DOHH2 (cell line): ENCODE measurements at regions not wholly inside any gene's neighbourhood (a gene's known extent, or its start where the extent isn't known, plus 50 kb on each side); places are given as distances from the start of the nearest gene placed in this dataset.

Experiments used
- H3F3A ChIP-seq: fragments of 200-600 bp; sonication (generic), shearing (Covaris generic); 2 replicates; pipeline ENCODE4 v1.6.0; 2016; ENCODE audit warnings: antibody characterized with exemption, mild to moderate bottlenecking; ENCODE audit not compliant: control insufficient read depth, insufficient read depth
- H3K27ac ChIP-seq: fragments of 200-600 bp; sonication (generic); 2 replicates; pipeline ENCODE4 v1.5.1; 2014; ENCODE audit warnings: low read depth, mild to moderate bottlenecking, low read length, moderate library complexity
- H3K27me3 ChIP-seq: fragments of 200-600 bp; sonication (generic); 2 replicates; pipeline ENCODE4 v1.6.1; 2014; ENCODE audit warnings: mild to moderate bottlenecking, low read length, mixed read lengths; ENCODE audit not compliant: control insufficient read depth
- H3K36me3 ChIP-seq: fragments of 200-600 bp; sonication (generic); 2 replicates; pipeline ENCODE4 v1.6.1; 2014; ENCODE audit warnings: mild to moderate bottlenecking, low read length, moderate library complexity, mixed read lengths; ENCODE audit not compliant: control insufficient read depth
- H3K4me1 ChIP-seq: fragments of 200-600 bp; sonication (generic); 2 replicates; pipeline ENCODE4 v1.6.1; 2014; ENCODE audit warnings: mild to moderate bottlenecking, low read length, mixed read lengths; ENCODE audit not compliant: control insufficient read depth
- H3K4me2 ChIP-seq: fragments of 200-600 bp; sonication (generic); 2 replicates; pipeline ENCODE4 v1.6.0; 2014; ENCODE audit warnings: mild to moderate bottlenecking, low read length, moderate library complexity
- H3K4me3 ChIP-seq: fragments of 200-600 bp; sonication (generic); 2 replicates; pipeline ENCODE4 v1.5.1; 2014; ENCODE audit warnings: mild to moderate bottlenecking, low read length, mixed read lengths
- H3K79me2 ChIP-seq: fragments of 200-600 bp; sonication (generic); 2 replicates; pipeline ENCODE4 v1.6.1; 2014; ENCODE audit warnings: mild to moderate bottlenecking, low read length, mixed read lengths; ENCODE audit not compliant: control insufficient read depth
- H3K9me2 ChIP-seq: fragments of 200-600 bp; sonication (generic); replicated peaks from 2 replicates; pipeline ENCODE4 v1.6.1; 2014; ENCODE audit warnings: mild to moderate bottlenecking, low read length, mixed read lengths; ENCODE audit not compliant: control insufficient read depth
- H3K9me3 ChIP-seq: fragments of 200-600 bp; sonication (generic); 2 replicates; pipeline ENCODE4 v1.6.1; 2014; ENCODE audit warnings: antibody characterized with exemption, low read length, mixed read lengths; ENCODE audit not compliant: control insufficient read depth, insufficient read depth
- H4K20me1 ChIP-seq: fragments of 200-600 bp; sonication (generic); 2 replicates; pipeline ENCODE4 v1.6.0; 2014; ENCODE audit warnings: low read depth, mild to moderate bottlenecking, antibody characterized with exemption, low read length, moderate library complexity; ENCODE audit not compliant: control insufficient read depth, insufficient read depth
- EZH2phosphoT487 ChIP-seq: fragments of 200-600 bp; sonication (generic); IDR thresholded peaks from 2 replicates; pipeline ENCODE4 v1.6.1; 2017; ENCODE audit warnings: borderline replicate concordance, mild to moderate bottlenecking, antibody characterized with exemption, low read length, moderate library complexity, mixed read lengths
- TF ChIP-seq, protein P1 (sequence below): fragments of 200-600 bp; sonication (generic); IDR thresholded peaks from one replicate; pipeline ENCODE4 v1.5.1; 2014; ENCODE audit warnings: antibody characterized with exemption, mild to moderate bottlenecking, low read depth, low read length; ENCODE audit not compliant: poor library complexity, severe bottlenecking

DNA sequence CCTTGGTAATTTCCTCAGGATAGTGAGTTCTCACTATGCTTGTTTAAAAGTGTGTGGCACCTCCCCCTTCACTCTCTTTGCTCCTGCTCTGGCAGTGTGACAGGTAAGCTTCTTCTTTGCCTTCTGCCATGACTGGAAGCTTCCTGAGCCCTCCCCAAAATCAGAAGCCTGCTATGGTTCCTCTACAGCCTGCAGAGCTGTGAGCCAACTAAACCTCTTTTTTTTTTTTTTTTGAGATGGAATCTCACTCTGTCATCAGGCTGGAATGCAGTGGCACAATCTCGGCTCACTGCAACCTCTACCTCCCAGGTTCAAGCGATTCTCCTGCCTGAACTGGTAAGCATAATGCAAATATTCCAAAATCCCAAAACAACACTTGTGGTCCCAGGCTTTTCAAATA lies 80.0 kb downstream of the SOWAHC start:
- Histone ChIP-seq H3K4me3 (no peak overlapping the region), H3K27ac (no peak overlapping the region), H3K9me3 (no peaks in the 10 kb centered on the region), H3K36me3 (no peaks in the 10 kb centered on the region), H3K79me2 (no peaks in the 10 kb centered on the region), H3K4me1 (no peaks in the 10 kb centered on the region), H4K20me1 (no peaks in the 10 kb centered on the region), H3F3A (no peaks in the 10 kb centered on the region), H3K4me2 (no peak overlapping the region), H3K27me3 (no peaks in the 10 kb centered on the region), H3K9me2 (no peaks in the 10 kb centered on the region)
- no peak for TF ChIP-seq EZH2phosphoT487
- TF ChIP-seq, protein P1, sequence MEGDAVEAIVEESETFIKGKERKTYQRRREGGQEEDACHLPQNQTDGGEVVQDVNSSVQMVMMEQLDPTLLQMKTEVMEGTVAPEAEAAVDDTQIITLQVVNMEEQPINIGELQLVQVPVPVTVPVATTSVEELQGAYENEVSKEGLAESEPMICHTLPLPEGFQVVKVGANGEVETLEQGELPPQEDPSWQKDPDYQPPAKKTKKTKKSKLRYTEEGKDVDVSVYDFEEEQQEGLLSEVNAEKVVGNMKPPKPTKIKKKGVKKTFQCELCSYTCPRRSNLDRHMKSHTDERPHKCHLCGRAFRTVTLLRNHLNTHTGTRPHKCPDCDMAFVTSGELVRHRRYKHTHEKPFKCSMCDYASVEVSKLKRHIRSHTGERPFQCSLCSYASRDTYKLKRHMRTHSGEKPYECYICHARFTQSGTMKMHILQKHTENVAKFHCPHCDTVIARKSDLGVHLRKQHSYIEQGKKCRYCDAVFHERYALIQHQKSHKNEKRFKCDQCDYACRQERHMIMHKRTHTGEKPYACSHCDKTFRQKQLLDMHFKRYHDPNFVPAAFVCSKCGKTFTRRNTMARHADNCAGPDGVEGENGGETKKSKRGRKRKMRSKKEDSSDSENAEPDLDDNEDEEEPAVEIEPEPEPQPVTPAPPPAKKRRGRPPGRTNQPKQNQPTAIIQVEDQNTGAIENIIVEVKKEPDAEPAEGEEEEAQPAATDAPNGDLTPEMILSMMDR, result no peak

DNA sequence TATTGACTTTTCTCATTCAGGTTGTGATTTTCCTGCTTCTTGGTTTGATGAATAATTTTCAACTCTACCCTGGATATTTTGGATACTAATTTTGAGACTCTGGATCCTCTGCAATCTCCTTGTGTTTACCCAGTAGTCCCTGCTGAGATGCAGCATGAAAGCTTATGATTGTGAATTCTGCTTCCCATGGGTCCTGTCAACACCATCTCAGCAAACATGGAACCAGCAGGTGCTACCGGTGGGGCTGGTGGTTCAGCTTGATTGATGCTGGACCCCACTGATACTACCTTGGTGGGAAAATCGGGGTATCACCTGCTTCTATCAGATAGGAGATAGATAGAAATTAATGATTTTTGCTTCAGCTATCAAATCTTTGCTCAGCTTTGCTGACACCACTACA lies 81.1 kb downstream of the SOWAHC start:
- Histone ChIP-seq H3K27me3 (no peaks in the 10 kb centered on the region), H3K9me2 (no peaks in the 10 kb centered on the region), H4K20me1 (no peaks in the 10 kb centered on the region), H3K9me3 (no peaks in the 10 kb centered on the region), H3K27ac (no peak overlapping the region), H3K79me2 (no peaks in the 10 kb centered on the region), H3K4me1 (no peaks in the 10 kb centered on the region), H3F3A (no peaks in the 10 kb centered on the region), H3K36me3 (no peaks in the 10 kb centered on the region), H3K4me3 (no peak overlapping the region), H3K4me2 (no peak overlapping the region)
- no peak for TF ChIP-seq EZH2phosphoT487
- TF ChIP-seq, protein P1, result no peak

GRCh38 chr2:109699646-109700045 lies 85.5 kb downstream of the SOWAHC start:
- Histone ChIP-seq H3K27ac (no peak overlapping the region), H3K9me3 (no peaks in the 10 kb centered on the region), H3K27me3 (no peaks in the 10 kb centered on the region), H4K20me1 (no peaks in the 10 kb centered on the region), H3K4me3 (no peak overlapping the region), H3K4me2 (no peak overlapping the region), H3K9me2 (no peaks in the 10 kb centered on the region), H3K4me1 (no peaks in the 10 kb centered on the region), H3F3A (no peaks in the 10 kb centered on the region), H3K36me3 (no peaks in the 10 kb centered on the region), H3K79me2 (no peaks in the 10 kb centered on the region)
- TF ChIP-seq EZH2phosphoT487, result no peak
- TF ChIP-seq, protein P1, result no peak
